MV-4-11 (cell line): ENCODE measurements at regions not wholly inside any gene's neighbourhood (a gene's known extent, or its start where the extent isn't known, plus 50 kb on each side); places are given as distances from the start of the nearest gene placed in this dataset.

Experiments used
- DNase-seq: peaks from one replicate; lab custom pipeline; 2025; lab: John Stamatoyannopoulos, UW

DNA sequence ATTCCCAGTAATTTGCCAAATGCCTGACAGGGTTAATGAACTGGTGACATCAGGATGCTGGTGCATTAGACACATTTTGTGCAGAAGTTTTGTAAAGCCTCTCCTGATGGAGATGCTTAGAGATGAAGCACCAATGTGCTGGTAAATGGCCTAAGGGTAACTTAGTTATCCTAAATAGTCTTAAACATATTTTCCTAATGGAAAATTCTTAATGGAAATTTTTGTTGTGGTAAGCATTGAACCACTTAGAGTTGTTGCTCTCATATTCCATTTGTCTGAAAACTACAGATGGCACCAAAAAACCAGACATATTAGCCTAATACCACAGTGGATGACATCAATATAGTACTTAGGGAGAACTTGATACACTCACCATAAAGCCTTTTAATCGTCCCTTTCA is 154.5 kb upstream of the ANK2 start:
- no peak for DNase-seq

DNA sequence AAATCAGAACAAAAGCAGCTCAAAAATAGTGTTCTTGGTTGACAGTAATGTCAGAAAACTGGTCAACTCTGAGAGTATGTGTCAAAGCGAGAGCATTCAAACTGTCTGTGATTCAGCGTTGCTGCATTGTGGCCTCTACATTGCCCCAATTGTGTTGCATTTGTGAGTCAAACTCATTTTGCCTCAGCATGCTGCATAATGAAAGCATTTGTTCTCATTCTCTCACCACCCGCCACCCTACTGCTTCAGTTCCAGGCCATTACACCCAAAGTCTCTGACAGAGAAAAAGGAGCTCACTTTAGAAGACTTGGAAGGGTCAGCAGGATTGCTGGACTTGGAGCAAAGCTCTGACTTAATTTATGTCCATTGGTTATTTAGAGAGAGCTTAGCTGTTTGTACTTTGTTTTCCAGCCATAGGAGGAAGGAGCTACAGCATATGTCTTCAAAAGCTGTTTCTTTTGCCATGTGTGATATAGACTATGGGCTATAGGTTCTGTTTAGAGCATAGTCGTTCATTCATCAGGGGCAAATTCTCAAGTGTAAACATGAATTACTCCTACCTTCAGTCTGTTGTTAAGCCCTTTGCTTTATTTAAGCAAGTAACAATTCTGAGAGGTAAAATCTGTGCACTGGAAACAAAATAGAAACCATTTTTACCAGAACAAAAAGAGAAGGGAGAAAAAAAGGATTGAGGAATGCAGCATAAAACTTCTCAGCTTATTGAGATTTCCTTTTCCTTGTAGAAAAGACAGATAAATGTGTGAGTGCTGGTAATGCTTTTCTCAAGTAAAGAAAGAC is 153.4 kb upstream of the ANK2 start:
- no peak for DNase-seq

DNA sequence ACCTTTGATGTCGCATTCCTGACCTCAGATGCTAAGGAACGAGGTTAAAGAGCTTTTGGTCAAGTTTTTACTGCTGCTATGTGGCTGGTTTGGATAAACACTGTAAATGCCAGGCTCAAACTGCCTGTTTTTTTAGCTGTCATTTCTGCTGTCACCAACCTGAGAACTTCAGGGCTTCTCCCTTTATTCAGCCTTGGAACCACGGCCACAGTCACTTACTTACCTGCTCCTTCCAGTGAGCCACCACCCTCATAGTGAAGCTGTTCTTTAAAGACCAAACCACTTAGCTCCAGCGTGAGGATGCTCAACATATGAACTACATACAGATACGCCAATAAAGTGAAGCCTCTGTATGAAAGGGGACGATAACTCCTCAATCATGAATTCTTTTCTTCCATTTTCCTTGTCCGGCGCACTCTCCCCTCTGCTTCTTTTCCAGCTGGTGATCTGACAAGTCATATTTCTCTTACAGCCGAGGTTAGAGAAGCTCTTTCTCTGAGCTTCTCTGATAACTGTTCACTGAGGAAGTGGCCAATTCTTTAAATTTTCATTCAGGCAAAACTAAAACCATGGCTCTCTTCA is 152.8 kb upstream of the ANK2 start:
- DNase-seq, result no peak

DNA sequence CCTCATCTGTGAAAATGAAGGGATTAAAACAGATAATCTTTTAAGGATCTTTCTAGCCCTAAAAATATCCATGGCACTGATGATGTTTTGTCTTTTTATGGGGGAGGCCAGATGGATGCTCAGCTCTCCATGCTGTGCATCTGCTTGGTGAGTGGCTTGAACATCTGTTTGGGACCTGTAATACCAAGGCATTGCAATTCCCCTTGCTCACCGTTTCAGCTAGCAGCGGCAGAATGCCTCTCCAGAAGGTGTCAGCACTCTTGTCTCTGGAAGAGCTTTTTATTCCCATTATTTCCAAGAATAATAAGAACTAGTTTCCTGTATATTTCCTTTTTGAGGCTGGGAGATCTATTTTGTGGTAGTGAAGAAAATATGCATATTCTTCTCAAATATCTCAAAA is 151.9 kb upstream of the ANK2 start:
- DNase-seq, result no peak

DNA sequence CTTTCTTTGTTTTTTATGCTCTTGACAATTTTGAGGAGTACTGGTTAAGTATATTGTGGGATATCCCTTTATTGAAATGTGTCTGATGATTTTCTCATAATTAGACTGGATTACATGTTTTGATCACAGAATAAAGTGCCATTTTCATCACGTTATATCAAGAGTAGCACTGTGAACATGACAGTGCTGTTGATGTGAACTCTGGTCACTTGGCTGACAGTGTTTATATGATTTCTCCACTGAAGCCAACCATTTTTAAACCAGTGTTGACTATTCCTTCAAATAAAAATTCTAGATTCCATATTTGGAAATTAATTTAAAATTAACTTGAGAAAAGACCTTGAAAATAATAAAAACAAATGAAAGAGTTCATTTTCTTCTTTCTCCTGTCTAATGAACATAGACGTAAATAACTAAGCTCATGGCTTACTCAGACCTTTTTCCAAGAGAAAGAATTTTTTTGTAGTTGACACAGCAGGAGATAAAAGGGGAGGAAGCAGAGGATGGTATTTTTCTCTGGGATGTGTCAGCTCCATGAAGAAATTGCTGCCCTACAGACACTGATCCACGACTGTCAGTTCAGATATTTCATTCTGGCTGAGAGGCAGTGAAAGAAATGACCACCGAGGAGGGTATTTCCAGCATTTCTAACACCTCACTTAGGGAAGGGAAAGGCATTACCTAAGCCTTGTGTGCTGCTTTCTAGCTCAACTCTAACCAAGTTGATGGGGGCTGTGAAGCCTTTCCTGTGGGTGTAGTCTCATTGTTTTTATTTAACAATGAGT is 150.9 kb upstream of the ANK2 start:
- no peak for DNase-seq

DNA sequence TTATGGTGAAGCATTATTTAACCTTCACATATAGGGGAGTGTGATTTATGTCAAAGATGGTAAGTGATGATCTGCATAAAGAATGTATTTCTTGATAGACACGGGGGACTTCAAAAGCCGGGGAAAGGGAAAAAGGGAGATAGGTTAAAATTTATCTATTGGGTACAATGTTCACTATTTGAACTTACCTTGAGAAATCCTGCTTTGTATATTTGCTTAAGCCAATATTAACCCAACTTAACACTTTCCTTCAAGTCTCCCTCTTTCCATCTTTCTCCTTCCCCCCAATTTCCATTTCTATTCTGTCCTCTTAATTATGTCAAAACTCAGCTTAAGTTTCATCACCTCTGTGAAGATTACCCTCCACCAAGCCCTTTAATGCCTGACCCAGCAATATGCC is 149.0 kb upstream of the ANK2 start:
- DNase-seq, result no peak

DNA sequence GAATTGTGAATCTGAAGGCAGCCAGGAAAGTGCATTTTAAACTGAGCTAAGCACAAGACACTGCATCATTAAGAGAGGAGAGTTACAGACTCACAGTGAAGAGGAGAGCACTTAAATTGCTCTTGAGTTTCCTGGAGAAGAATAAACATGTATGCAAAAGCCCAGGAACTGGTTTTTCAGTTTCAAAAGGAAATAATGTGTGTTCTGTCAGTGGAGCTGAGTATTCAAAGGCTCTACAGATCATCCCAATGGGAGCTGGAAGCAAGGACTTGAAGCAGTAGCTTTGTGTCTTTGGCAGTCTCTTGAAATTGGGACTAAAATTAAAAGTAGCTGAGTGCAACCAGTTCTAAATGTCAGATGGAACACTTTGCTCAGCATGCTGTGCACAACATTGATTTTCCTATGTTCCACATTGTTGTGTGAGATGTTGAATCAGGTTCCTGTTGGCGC is 147.5 kb upstream of the ANK2 start:
- DNase-seq, result no peak

DNA sequence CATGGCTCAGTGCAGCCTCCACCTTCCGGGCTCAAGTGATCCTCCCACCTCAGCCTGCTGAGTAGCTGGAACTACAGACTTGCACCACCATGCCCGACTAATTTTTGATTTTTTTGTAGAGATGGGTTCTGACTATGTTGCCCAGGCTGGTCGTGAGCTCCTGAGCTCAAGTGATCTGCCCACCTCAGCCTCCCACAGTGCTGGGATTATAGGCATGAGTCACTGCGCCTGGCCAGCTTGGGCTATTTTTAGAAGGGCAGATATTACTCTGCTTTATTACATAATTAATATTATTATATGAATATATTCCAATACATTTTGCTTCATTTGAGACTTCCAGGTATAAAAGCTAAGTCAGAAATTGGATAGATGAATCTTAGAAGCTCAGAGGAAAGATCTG is 143.7 kb upstream of the ANK2 start:
- no peak for DNase-seq

DNA sequence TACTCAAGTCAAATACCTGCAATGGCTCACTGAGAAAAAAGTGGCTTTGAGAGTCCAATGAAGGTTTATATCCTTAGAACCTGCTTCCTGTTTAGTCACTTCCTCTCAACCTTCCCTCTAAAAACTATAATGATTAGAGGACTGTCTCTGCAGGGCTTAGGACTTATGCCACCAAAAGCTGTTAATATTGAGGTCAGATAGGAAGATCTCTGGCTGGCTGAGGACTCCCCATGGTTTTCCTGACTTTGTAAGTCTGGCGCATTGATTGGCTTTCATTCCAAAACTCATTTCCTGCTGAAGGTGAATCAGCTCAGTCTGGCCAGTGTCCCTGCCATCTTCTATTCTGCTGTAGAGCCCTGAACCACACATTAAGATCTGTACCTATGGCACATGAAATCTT is 140.9 kb upstream of the ANK2 start:
- no peak for DNase-seq

DNA sequence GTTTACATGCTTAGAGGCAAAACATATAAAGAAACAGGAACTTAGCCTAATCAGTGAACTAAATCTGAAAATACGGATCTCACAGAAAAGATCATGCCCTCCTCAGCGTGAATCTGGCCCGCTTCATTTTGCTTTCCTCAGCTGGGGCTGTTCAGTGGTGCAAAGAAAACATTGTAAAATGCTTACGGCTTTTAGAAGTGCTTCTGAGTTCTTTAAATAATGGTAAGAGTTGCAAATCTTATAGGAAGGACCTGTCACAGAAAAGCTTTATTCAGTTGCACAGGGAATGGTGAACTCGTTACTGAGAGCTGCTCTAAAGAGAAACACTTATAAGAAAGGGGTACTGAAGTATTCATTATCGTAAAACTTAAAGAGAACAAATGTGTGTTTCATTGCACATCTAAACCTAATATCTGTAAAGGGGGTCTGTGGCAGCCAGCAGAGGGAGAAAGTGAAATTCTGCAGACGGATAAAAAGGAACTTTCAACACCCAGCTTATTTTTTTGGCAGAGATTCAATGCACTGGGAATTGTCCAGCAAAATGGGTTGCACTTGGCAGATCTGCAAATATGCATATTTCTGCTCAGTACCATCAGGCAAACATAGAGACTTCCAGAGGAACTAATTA is 139.2 kb upstream of the ANK2 start:
- no peak for DNase-seq

DNA sequence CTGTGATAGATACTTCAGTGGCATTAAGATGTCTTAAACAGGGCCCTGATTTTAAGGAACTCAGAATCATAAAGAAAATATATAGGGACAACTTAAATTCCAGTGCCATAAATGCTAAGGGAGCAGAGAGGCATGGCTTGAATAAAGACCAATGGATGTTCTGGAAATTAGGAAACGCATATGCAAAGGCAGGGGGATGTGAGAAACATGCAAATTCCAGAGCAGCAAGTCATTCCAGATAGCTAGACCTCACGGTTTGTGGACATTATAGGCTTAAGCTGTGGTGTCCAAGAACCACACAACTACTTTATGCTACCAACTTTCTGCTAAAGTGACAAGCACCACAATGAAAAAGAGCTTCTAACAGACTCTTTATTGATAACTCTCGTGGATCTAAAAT is 132.6 kb upstream of the ANK2 start:
- DNase-seq, result no peak

DNA sequence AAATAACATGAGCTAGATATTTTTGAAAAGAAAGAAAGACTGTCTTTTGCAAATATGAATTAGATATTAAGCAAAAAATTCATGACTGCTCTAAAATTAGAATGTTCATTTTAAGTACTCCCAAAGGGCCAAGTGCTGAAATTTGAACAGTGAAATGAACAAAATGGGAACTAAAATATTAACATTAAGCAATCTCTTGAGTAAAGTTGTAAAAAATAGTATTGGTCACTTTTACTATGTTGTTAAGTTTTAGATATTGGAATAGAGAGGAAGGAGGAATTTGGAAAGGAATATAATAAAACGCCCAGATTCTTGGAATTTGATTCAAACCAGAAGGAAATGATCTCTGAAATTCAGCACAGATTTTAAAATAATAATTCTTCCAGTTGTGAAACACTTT is 125.9 kb upstream of the ANK2 start:
- DNase-seq, result no peak

DNA sequence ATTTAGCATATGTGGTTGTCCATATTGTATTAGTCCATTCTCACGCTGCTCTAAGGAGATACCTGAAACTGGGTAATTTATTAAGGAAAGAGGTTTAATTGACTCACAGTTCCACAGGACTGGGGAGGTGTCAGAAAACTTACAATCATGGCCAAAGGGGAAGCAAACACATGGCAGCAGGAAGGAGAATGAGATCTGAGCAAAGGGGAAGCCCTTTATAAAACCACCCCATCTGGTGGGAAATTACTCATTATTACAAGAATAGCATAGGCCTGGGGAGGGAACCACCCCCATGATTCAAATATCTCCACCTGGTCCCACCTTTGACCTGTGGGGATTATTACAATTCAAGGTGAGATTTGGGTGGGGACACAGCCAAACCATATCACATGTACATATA is 122.6 kb upstream of the ANK2 start:
- DNase-seq, result no peak

DNA sequence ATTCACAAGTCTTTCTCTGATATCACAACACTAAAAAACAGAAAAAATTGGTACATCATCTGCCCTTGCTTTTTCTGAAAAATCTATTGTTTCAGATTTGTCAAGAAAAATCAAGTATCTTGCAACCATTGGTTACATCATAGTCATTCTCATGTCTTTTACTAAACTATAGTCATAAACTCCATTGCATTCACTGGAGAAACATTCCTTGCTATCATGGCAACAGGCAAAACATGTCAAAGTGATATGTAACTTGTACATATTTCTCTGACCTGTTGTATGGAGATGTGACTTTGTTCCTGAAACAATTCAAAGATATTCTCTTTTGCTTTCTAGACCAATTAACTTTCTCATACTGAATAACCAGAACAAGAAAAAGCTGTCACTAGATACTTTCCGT is 121.9 kb upstream of the ANK2 start:
- no peak for DNase-seq

DNA sequence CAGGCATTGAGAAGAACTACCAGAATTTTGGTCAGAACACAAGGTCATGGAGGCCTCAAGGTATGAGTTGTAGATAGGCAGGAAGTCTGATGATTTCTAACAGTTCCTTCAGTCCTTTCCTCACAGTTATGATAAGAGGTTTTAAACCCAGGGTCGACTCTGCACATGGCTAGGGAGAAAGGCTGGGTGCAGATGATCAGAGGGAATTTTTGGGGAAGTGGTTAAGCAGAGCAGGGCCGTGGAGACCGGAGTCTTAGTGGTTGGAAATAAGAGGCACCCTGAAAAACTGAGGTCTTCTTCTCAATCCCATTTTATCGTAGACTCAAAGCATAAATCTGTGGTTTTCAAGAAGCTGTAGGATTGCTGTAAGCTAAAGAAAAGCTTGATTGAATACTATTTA is 118.5 kb upstream of the ANK2 start:
- DNase-seq, result peak; percentile 22

DNA sequence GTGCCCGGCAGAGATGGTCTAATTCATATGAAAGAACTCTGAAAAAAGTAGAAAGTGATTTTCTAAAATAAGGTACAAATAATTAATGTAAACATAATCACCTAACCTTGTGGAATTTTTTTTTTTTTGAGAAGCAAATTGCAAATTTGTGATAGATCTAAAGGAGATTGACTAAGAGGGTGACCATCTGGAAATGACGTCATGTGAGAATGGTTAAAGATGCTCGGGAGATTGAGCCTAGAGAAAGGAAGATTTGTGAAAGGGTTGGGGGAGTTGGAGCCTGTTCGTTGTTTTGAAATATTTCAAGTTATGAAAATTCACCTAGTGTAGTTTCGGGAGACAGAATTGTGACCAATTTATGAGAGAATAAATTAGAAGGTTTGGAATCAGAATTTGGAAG is 115.7 kb upstream of the ANK2 start:
- DNase-seq, result no peak

DNA sequence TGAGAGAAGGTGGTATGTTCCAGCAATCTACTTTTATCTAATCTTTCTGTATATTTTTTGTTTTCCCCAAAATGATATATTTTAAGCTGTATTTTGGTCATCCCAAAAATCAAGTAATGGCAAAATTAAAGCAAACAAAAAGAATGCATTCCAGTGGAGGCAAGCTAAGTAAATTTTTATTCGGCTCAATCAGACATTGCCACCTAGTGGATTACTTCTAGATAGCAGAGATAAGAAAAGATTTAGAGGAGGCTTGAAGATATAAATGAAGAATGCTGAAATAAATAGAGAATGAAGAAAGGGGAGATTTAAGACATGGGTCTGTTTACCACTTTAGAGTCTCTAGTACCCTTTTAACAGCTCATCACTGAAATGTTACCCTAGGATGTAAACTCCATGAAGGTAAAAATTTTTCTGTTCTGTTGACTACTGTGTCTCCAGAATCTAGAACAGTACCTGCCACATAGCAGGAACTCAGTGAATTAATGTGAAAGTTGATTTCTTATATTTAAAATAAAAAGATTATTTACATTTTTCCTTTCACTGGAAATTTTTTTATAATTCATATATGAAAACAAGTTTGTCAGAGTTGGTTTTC is 110.9 kb upstream of the ANK2 start:
- DNase-seq, result peak; percentile 16

DNA sequence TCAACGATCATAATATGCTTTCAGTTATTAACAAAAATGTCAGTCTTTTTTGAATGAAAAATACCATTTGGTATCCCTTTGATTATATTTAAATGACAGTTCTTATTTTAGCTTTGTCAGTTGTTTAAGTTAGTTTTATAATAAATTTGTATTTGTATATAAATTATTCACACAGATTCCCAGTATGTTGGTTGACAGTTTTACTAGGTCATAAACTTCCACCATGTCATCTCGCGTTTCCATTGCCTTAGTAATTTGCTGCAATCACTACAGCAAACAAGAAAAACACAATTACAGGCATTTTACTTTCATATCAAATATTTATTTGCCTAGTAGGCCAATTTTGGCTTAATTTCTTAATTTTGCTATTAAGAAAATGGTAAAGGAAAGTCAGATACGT is 109.6 kb upstream of the ANK2 start:
- no peak for DNase-seq

DNA sequence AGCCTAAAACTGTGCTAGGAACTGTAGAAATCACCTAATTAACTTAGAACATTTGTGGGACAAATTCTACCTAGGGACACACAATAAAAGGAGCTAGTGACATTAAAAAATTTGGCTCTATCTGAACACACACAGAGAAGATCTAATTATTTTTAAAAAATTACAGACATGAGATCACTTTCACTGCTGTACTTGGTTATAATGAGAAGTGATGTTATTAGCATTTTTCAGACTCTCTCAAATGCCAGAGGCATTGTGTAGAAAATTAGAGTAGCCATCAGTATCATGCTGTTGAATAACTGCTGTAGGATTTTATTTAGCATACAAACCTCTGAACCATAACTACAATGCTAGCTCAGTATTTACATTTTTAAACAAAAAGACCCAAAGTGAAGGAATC is 109.1 kb upstream of the ANK2 start:
- no peak for DNase-seq

DNA sequence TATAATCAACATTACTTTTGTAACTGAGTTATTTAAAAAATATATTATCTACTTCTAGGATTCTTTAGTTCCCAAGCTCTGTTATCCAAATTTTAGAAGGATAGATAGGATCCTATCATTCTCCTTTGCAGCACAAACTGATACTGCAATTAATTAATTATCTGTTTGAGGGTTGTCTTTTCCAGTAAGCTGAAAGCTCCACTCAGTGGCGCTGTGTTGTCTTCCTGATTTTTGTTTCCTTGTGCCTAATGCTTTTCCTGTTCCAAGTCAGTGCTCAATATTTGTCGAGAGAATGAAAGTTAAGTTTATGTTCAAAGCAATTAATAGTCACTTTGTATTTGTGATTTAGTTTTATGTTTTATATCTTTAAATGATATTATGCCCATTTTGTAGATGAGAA is 107.4 kb upstream of the ANK2 start:
- no peak for DNase-seq

DNA sequence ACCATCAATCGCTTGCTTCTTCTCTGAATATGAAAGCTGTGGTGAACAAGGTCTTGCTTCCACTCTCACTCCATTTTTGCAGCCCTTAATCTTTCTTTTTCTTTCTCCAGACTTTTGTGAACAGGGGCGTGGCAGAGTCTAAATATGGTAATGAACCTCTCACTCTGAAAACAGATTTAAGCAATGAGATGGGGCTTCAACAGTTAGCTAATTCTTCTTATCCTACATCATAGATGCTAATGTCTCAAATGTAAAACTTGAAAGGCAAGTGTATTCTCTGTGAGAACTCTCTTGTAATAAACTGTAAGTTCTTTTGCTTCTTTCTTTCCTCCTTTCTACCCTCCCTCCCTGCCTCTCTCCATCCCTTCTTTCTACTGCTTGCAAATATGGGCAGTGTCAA is 106.5 kb upstream of the ANK2 start:
- DNase-seq, result no peak

DNA sequence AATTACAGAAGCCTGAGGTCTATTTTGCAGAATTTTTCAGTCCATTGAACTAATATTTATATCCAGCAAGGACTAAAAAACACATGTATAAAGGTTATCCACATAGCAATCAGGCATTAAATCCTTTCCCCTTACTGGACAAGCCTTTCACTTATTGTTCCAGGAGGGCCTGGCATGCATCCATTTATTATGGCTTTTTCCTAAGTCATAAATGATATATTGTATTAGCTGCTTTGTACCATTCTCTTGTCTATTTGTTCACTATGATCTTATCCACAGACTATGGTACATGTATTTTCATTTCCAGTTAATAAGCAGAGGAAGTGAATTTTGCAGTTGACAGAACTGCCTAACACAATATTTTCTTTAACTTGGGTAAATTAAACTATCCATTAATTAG is 105.4 kb upstream of the ANK2 start:
- no peak for DNase-seq
